ENCODE measurements at regions not wholly inside any gene's neighbourhood (a gene's known extent, or its start where the extent isn't known, plus 50 kb on each side); places are given as distances from the start of the nearest gene placed in this dataset.

DNA sequence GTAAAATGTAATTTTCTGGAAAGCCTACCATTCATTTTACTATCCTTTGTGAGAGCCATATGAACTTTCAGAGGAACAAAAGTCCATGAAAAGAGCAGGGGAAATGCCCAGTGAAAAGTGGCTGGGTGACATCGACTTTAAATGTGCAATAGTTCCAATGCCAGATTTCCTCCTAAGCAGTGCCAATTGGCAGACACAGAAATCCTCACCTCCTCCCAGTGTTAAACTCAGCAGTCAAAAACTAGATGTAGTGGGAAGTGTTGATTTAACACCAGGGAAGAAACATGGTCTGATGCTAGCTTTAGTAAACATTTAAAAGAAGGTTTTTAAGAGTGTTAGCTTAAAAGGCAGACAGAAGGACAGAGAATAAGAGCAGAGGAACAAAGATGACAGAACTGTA, 2055.2 kb downstream of the MAT2B start:
- DNase-seq (ENCODE audit: low spot score), result no peak
- no peak for ATAC-seq
- intact Hi-C loops (cut with DNase I), result no loop called here

DNA sequence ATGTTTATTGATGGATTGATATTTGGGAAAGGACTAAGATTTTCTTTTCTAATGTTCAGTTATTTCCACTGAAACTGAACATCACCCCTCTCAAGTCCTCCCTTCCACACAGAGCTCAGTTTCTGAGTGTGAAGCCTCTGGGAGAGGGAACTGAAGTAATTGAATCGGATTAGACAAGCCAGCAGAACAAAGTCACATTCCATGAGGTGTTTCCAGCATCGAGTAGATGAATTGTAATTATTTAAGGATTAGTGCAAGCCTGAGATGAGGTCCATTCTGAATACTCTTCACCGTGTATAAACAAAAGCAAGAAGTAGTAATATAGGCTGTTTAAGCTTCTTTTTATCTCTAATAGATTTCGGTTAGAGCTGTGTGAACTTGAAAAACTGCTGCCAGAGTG, 2060.5 kb downstream of the MAT2B start:
- DNase-seq (ENCODE audit: low spot score) (no peak), ATAC-seq (no peak)
- intact Hi-C loops (cut with DNase I), result no loop called here

DNA sequence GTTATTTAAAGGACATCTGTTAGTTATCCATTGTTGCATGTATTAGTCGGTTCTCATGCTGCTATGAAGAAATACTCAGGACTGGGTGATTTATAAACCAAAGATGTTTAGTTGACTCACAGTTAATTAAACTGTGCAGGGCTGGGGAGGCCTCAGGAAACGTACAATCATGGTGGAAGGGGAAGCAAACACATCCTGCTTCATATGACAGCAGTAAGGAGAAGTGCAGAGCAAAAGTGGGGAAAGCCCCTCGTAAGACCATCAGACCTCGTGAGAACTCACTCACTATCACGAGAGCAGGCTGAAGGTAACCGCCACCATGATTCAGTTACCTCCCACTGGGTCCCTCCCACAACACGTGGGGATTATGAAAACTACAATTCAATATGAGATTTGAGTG, 2064.1 kb downstream of the MAT2B start:
- DNase-seq (ENCODE audit: low spot score) (no peak), ATAC-seq (no peak)
- intact Hi-C loops (cut with DNase I), result no loop called here

DNA sequence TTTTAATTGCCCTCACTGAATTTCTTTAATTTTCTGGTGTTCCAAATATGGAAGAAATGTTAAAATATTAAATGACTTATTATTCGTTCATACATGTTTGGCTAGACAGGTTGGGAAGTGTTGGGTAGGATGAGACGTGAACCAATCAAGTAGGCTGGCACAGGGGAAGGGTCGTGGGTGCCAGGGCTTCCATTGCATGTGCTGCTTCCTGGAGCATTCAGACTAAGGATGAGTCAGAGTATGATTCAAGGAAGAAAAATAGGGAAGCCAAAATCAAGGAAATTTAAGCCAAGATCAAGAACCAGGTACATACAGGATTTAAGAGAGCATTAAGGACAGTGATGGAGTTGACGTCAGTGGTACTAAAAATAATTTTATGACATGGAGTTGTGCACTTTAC, 2068.0 kb downstream of the MAT2B start:
- no peak for DNase-seq (ENCODE audit: low spot score)
- intact Hi-C loops (cut with DNase I), result no loop called here
- no peak for ATAC-seq

- intact Hi-C loops (cut with DNase I), result no loop called here
- DNase-seq (ENCODE audit: low spot score), result no peak
- ATAC-seq, result no peak
Observed at GRCh38 chr5:165574100-165574499, 2068.7 kb downstream of the MAT2B start.

DNA sequence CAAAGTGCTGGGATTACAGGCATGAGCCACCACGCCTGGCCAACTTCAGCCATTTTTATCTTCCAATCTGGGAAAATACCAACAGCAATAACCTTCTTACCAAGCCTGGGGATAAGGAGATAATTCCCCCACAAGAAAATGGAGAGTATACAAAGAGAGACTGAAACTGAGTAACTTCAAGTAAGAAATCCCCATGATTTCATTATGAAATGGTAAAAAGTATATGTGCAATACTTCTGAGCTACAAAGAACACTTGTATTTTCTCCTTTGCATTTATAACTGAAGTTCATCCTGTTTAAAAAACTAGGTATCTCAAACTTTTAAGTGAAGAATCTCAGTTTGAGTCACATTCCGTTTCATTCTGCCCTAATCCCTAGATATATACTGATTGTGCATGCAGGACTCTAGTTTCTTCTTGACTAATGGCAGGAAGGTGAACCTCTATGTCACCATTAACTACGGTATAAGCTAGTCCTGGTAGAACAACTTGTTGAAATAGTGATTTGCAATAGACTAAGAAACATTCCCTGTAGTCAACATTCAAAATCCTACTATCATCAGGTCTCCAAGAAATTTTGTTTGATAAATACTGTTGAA, 2071.4 kb downstream of the MAT2B start:
- no peak for DNase-seq (ENCODE audit: low spot score)
- ATAC-seq, result no peak
- intact Hi-C loops (cut with DNase I), result no loop called here

GRCh38 chr5:165579911-165580310, 2074.5 kb downstream of the MAT2B start:
- intact Hi-C loops (cut with DNase I), result no loop called here
- no peak for ATAC-seq

GRCh38 chr5:165594693-165595092, 2089.3 kb downstream of the MAT2B start:
- no peak for ATAC-seq
- DNase-seq (ENCODE audit: low spot score), result no peak
- intact Hi-C loops (cut with DNase I), result no loop called here

More at GRCh38 chr5:165579911-165580310, 2074.5 kb downstream of the MAT2B start:
- DNase-seq (ENCODE audit: low spot score), result no peak

GRCh38 chr5:165602529-165602928, 2097.1 kb downstream of the MAT2B start:
- intact Hi-C loops (cut with DNase I), result no loop called here
- DNase-seq (ENCODE audit: low spot score) (no peak), ATAC-seq (no peak)

DNA sequence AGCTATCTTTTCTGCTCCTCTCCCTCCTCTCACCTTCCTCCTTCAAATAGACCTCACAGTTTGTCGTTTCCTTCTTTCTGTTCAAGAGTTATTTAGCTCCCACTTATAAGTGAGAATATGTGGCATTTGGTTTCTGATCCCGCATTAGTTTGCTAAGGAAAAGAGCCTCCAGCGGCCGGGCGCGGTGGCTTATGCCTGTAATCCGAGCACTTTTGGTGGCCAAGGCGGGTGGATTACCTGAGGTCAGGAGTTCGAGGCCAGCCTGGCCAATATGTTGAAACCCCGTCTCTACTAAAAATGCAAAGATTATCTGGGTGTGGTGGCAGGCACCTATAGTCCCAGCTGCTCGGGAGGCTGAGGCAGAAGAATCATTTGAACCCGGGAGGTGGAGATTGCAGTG, 2101.6 kb downstream of the MAT2B start:
- ATAC-seq (no peak), DNase-seq (ENCODE audit: low spot score) (no peak)
- intact Hi-C loops (cut with DNase I), result no loop called here

GRCh38 chr5:165609871-165610270, 2104.5 kb downstream of the MAT2B start:
- DNase-seq (ENCODE audit: low spot score) (no peak), ATAC-seq (no peak)
- intact Hi-C loops (cut with DNase I), result no loop called here

DNA sequence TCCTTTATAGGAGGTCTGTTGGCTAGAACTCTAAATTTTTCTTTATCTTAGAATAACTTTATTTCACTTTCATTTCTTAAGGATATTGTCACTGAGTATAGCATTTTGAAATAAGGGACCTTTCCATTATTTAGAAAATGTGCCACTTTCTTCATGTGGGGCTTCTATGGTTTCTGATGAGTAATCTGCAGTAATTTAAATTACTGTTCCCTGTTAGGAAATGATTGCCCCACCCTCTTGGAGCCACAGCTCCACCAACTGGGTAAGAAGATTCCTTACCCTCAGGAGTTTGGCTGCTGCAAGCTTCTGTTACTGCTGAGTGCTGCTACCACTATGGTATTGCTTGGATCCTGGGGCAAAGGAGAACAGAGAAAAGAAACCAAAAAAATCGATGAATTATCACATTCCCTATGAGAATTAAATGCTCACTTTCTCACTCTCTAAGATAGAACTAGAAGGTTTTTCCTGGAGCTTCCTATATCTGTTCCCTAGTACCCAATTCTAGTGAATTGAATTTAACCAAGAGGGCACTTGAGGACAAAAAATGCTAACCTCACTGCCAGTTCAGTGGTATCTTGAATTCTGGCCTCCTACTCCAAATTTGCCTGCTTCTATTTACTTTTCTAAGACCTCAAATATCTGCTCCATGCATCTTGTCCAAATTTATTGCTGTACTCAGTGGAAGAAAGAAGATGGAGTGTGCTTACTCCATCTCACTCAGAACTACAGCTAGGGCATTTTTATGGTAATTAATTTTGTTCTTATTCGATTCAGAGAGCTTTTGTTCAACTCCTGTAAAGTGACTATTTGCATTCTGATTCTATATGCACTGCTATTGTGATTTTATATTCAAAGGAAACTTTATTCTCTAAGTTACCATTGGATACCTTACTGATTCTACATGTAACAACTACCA, 2111.3 kb downstream of the MAT2B start:
- DNase-seq (ENCODE audit: low spot score) (no peak), ATAC-seq (no peak)
- intact Hi-C loops (cut with DNase I), result no loop called here

GRCh38 chr5:165617491-165617890, 2112.1 kb downstream of the MAT2B start:
- DNase-seq (ENCODE audit: low spot score), result no peak
- no peak for ATAC-seq
- intact Hi-C loops (cut with DNase I), result no loop called here

- ATAC-seq (no peak), DNase-seq (ENCODE audit: low spot score) (no peak)
- intact Hi-C loops (cut with DNase I), result no loop called here
Observed at GRCh38 chr5:165620394-165620793, 2115.0 kb downstream of the MAT2B start.

DNA sequence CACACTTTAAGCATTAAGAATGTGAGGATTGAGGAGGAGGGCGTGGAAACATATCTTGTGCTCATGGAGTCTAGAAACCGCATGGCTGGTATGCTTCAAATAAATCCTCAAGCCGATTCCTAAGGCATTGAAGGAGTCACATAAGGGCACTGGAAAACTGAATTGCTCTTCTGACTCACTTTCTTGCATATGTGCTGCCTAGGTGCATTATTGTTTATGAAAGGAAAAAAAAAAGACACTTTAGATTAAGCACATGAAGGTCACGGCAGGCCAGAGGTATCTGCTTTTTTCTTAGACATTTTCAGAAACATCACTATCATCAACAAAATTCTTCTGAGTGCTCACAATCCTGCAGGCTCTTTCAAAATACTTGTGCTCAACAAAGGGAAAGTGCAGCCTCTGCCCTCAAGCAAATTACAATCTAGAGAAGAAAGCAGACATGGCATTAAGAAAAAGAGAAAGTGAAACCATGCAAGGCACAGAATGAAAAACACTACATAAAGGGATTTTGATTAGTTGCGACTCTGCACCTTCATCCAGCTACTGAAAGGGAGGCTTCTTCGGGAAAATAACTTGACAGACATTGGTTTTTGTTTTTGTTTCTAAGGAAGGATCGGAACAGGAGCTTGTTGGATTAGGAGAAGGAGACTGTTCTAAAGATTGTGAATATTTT, 2117.6 kb downstream of the MAT2B start:
- ATAC-seq, result no peak
- intact Hi-C loops (cut with DNase I), result no loop called here
- no peak for DNase-seq (ENCODE audit: low spot score)

- DNase-seq (ENCODE audit: low spot score), result no peak
- intact Hi-C loops (cut with DNase I), result no loop called here
- ATAC-seq, result no peak
Observed at GRCh38 chr5:165624166-165624946, 2118.9 kb downstream of the MAT2B start.

GRCh38 chr5:165626161-165626560, 2120.7 kb downstream of the MAT2B start:
- no peak for DNase-seq (ENCODE audit: low spot score)
- ATAC-seq, result no peak
- intact Hi-C loops (cut with DNase I), result no loop called here

DNA sequence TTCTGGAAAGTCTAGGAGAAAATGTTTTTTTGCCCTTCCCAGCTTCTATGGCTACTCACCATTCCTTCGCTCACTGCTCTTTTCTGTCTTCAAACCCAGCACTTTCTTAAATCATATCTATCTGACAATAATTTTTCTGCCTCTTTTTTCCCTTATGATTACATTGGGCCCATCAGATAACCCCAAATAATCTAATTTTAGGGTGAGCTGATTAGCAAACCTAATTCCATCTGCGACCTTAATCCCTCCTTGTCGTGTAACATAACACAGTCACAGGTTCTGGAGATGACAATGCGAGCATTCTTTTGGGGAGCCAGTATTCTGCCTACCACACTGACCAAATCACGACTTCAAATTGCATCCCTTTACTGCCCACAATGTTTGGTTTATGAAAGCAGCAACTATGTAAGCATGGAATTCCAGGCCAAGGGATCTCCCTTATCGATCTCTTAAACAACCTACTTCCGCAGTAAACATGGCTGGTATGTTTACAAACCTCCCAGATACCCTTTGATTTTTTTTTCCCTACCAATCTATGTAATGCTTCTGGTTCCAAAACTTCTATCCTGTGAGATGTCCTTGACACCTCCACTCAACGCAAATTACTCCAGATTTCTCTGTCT, 2122.2 kb downstream of the MAT2B start:
- no peak for DNase-seq (ENCODE audit: low spot score)
- intact Hi-C loops (cut with DNase I), result no loop called here
- ATAC-seq, result no peak

GRCh38 chr5:165630261-165630778, 2124.9 kb downstream of the MAT2B start:
- intact Hi-C loops (cut with DNase I), result no loop called here
- peak; percentile 81 for ATAC-seq
- no peak for DNase-seq (ENCODE audit: low spot score)

Measured in sciatic nerve (tissue), 2 donors.